ENCODE measurements at regions not wholly inside any gene's neighbourhood (a gene's known extent, or its start where the extent isn't known, plus 50 kb on each side); places are given as distances from the start of the nearest gene placed in this dataset.

DNA sequence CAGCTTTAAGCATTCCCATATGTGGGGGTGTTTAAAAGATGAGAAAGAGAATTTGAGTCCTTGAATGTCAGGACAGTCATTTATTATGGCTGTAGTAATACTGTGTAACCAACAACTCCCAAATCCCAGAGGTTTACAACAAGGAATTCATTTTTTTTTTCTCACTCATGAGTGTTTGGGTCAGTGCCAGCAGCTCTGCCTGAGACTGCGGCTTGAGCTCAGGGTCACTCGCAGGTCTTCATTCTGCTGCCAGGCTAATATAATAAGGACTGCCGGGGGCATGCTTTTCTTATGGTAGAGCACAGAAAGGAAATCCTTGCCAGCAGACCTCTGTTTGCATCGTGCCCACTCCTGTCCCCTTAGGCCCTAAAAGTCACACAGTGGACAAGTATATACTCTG, 277.9 kb upstream of the LMCD1 start:
- H3K27ac Mint-ChIP-seq, result no peak overlapping the region
- no peaks in the 10 kb centered on the region for H3K27me3 Mint-ChIP-seq
- no peak overlapping the region for H3K4me3 Mint-ChIP-seq
- no peaks in the 10 kb centered on the region for H3K4me1 Mint-ChIP-seq
- DNase-seq, result no peak
- H3K36me3 Mint-ChIP-seq, result no peaks in the 10 kb centered on the region
- H3K9me3 Mint-ChIP-seq, result no peaks in the 10 kb centered on the region
- CTCF ChIA-PET, result no interaction called here

DNA sequence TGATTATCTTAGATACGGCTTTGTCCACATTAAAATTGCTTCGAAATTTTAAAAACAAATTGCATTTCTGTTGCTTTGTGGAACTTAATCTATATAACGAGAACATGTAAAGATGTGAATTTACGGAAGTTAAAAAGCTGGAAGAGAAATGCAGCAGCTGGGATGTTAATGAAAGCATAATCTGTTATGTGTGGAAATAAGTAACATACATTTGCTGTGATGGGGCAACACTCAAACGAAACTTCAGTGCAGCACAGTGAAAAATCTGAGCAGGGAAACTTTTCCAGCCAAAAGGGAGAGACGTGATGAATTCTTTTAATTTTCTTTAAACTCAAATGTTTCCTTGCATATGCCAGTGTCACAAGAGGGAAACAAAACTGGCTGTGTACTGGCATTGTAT, 276.7 kb upstream of the LMCD1 start:
- DNase-seq, result no peak
- Mint-ChIP-seq H3K9me3 (no peaks in the 10 kb centered on the region), H3K27ac (no peak overlapping the region), H3K27me3 (no peaks in the 10 kb centered on the region), H3K4me3 (no peak overlapping the region), H3K4me1 (no peaks in the 10 kb centered on the region), H3K36me3 (no peaks in the 10 kb centered on the region)
- CTCF ChIA-PET, result no interaction called here

DNA sequence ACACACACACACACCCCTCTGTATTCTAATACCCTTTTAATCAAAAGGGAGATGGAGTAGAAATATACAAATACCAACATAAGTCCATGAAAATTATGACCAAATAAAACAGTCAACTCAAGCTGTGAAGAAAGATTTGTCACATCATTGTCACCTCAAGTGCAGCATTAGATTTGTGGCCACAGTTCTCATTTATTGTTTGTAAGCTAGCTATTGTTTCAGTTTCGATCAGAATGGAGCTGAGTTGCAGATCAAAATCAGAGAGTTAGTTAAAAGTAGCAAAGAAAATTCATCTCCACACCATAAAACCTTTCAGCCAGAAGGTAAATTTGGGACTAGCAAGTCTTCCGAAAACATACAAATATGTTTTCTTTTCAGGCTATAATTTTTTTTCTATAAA, 267.7 kb upstream of the LMCD1 start:
- H3K9me3 Mint-ChIP-seq, result no peaks in the 10 kb centered on the region
- CTCF ChIA-PET, result no interaction called here
- H3K27ac Mint-ChIP-seq, result no peak overlapping the region
- DNase-seq, result no peak
- no peaks in the 10 kb centered on the region for H3K27me3 Mint-ChIP-seq
- no peaks in the 10 kb centered on the region for H3K4me1 Mint-ChIP-seq
- H3K4me3 Mint-ChIP-seq, result no peak overlapping the region
- H3K36me3 Mint-ChIP-seq, result no peaks in the 10 kb centered on the region

DNA sequence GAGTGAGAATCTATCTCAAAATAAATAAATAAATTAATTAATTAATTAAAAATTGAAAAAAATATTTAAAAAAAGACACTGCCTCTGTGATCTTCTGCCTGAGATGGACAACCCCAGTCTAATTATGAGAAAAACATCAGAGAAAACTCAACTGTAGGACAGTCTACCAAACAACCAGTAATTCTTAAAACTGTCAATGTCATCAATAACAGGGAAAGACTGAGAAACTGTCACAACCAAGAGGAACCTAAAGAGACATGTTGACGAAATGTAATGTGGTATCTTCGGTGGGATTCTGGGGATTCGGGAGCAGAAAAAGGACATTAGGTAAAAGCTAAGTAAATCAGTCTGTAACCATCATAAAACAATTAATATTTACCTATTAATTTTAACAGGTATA, 265.4 kb upstream of the LMCD1 start:
- H3K27ac Mint-ChIP-seq, result no peak overlapping the region
- no peak for DNase-seq
- no peaks in the 10 kb centered on the region for H3K27me3 Mint-ChIP-seq
- no peak overlapping the region for H3K4me3 Mint-ChIP-seq
- H3K9me3 Mint-ChIP-seq, result no peaks in the 10 kb centered on the region
- H3K4me1 Mint-ChIP-seq, result no peaks in the 10 kb centered on the region
- CTCF ChIA-PET, result no interaction called here
- no peaks in the 10 kb centered on the region for H3K36me3 Mint-ChIP-seq

DNA sequence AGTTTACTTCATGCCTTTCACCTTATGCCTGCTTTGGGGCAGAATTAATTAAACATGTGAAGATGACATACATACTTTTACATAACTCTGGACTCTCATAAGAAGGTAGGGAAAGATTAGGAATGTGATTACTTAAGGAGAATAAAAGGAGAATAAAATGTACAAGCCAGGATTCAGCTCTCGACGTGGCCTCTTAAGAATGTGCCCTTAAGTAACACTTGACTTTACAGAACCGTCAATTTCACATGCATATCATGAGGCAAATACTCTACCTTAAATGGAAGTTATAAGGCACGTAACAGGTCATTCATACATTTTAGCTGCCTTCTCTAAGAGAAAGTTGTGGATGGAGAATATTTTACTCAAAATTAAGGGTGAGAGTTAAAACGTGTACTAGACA, 263.7 kb upstream of the LMCD1 start:
- no peaks in the 10 kb centered on the region for H3K27me3 Mint-ChIP-seq
- H3K9me3 Mint-ChIP-seq, result no peaks in the 10 kb centered on the region
- CTCF ChIA-PET, result interaction anchor here (1.0 to 1.4 kb wide), 2 partner anchors 26 to 177 kb away, joined by 3 to 4 read pairs; no protein-coding TSS in a partner anchor

DNA sequence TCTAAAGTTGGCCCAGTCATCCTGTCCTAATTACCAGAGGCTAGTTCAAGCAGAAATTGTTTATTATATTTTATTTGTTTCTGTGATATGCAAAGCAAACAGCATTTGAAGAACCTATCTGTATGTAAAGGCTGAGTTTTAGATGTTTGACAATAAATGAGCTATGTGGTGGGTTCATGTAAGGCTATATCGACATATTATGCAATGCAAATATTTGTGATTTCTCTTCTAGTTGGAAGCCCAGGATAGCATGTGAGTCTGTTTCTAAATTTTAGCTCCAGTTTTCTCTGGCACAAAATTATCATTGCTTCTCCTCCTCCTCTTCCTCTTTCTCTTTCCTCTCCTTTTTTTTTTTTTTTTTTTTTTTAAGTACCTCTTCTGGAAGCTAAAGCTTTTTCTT, 263.2 kb upstream of the LMCD1 start:
- Mint-ChIP-seq H3K27ac (no peak overlapping the region), H3K36me3 (no peaks in the 10 kb centered on the region), H3K4me1 (no peaks in the 10 kb centered on the region), H3K27me3 (no peaks in the 10 kb centered on the region), H3K9me3 (no peaks in the 10 kb centered on the region), H3K4me3 (no peak overlapping the region)
- CTCF ChIA-PET, result interaction anchor here (1.0 to 1.4 kb wide), 2 partner anchors 27 to 177 kb away, joined by 3 to 4 read pairs; no protein-coding TSS in a partner anchor
- no peak for DNase-seq

More for the DNA sequence above, 263.7 kb upstream of the LMCD1 start:
- Mint-ChIP-seq H3K36me3 (no peaks in the 10 kb centered on the region), H3K27ac (no peak overlapping the region), H3K4me1 (no peaks in the 10 kb centered on the region), H3K4me3 (no peak overlapping the region)
- DNase-seq, result no peak

DNA sequence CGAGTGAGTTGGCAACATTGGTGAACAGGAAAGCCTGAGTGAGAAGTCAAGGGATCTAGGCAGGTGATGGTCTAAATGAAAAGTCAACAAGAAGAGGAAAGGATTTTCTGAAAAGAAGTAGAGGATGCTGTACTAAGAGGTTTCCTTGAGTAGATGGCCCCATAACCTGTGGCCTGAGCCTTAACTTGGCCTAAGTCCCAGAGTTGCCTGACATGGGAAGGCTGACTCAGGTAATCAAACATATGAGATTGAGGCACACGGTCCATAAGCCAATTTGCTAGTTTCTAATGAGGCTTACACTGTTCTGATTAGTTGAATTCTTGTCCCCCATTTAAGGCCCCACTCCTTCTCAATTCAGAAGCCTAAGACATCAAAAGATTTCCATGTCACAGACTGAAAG, 262.5 kb upstream of the LMCD1 start:
- DNase-seq, result no peak
- no peak overlapping the region for H3K4me3 Mint-ChIP-seq
- H3K36me3 Mint-ChIP-seq, result no peaks in the 10 kb centered on the region
- CTCF ChIA-PET, result interaction anchor here (0.8 to 1.9 kb wide), 14 partner anchors 9 to 179 kb away, joined by 3 to 17 read pairs (median 4); no protein-coding TSS in a partner anchor
- H3K27me3 Mint-ChIP-seq, result no peaks in the 10 kb centered on the region
- no peak overlapping the region for H3K27ac Mint-ChIP-seq
- H3K9me3 Mint-ChIP-seq, result no peaks in the 10 kb centered on the region
- H3K4me1 Mint-ChIP-seq, result no peaks in the 10 kb centered on the region

DNA sequence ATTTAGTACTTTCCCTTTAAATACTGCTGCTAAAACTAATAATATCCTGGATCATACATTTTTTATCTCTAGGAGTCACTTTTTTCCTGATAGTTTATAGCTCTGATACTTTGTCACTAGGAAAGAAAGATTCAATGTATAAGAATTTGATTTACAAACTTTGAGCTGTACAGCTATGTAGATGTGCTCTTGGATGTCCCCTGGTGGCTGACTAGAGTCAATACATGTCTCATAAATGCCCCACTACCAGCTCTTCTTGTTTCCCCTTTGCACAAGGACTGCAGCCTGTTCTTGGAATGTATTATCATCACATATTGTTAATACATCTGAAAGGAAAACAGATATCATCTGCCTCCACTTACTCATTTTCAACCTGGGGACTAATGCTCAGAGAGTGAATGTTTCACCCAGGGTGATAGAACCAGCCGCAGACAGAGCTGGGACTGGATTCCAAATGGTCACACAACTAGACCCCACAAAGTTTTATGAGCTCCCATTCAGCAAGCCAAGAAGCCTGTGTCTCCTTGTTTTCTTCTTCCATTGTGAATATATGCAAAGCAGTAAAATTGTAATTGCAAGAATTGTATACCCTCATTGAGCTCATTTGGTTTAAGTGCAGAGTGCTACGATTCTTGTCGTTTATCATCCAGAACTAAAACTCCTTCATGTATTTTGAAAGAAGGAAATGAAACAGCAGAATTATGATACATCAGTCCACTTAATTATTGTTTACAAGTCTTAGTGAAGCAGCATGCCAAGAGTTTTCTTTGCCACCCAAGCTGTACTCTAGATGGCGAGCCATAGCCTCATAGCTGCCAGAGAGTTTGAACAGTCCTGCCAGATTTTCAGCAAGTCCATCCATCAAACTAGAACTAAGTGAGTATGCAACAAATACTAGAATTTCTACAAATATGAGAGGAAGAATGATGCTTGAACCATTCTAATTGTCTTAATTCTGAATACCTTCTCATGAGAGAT, 261.6 kb upstream of the LMCD1 start:
- Mint-ChIP-seq H3K36me3 (no peaks in the 10 kb centered on the region), H3K27me3 (no peaks in the 10 kb centered on the region), H3K9me3 (no peaks in the 10 kb centered on the region), H3K4me3 (no peak overlapping the region), H3K4me1 (no peaks in the 10 kb centered on the region), H3K27ac (no peak overlapping the region)
- DNase-seq, result peak; percentile 44
- CTCF ChIA-PET, result interaction anchor here (0.7 to 1.9 kb wide), 19 partner anchors 9 to 1498 kb away, joined by 3 to 17 read pairs (median 4); no protein-coding TSS in a partner anchor

DNA sequence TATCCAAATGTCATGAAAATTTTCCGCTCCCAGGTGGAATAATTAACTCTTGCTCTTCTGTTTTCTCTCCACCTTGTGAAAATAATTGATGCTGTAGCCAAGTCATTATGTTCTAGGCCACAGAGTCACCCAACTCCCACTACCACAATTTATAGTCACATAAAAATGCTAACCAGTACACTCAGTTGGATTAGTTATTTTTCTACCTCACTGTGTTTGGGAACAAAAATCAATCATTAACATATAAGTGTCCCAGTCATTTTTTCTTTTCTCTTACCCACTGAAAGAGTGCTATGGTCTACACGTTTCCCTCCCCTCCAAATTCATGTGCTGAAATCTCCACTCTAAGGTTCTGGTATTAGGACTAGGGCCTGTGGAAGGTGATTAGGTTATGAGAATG, 255.6 kb upstream of the LMCD1 start:
- CTCF ChIA-PET, result no interaction called here
- no peaks in the 10 kb centered on the region for H3K36me3 Mint-ChIP-seq
- H3K27me3 Mint-ChIP-seq, result no peaks in the 10 kb centered on the region
- no peaks in the 10 kb centered on the region for H3K9me3 Mint-ChIP-seq
- DNase-seq, result no peak
- H3K27ac Mint-ChIP-seq, result peak overlapping the region; percentile 40
- no peaks in the 10 kb centered on the region for H3K4me1 Mint-ChIP-seq
- no peak overlapping the region for H3K4me3 Mint-ChIP-seq

DNA sequence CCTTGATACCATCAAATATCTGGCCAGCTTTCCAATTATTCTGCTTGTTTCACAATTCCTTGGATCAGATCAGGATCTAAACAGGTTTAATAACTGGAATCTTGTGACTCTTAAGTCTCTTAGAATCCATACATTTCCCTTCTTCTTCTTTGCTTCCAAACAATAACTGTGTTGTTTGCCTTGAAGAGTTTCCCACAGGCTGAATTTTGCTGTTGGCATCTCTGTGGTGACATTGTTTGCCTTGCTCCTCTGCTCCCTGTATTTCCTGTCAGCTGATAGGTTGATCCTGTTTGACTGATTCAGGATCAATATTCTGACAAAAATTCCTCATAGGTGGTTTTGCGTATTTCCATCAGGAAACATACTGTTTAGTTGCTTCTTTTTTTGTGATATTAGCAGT, 248.4 kb upstream of the LMCD1 start:
- no peaks in the 10 kb centered on the region for H3K4me1 Mint-ChIP-seq
- no peak overlapping the region for H3K4me3 Mint-ChIP-seq
- DNase-seq, result no peak
- no peaks in the 10 kb centered on the region for H3K27me3 Mint-ChIP-seq
- no peaks in the 10 kb centered on the region for H3K9me3 Mint-ChIP-seq
- CTCF ChIA-PET, result interaction anchor here (1.8 kb wide), 1 partner anchor 14 kb away, joined by 4 read pairs; no protein-coding TSS in a partner anchor
- no peaks in the 10 kb centered on the region for H3K36me3 Mint-ChIP-seq
- no peak overlapping the region for H3K27ac Mint-ChIP-seq

DNA sequence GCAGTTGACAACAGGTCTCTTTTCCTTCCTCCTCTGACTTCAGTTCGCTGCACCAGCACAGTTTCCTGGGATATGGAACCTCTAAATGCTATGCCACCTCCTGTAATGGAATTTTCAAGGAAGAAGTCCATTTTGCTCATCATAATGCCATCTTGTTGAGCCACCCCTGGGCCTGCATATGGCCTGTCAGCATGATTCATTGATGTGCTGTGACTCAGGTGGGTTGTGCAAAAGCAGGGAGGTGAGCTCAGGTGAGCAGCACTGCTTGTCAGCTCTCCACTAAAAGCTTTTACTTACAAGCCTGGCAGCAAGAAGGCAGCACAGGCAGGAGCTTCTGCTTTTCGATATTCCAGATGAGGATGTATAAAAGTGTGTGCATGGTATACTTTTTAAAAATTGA, 247.1 kb upstream of the LMCD1 start:
- no peaks in the 10 kb centered on the region for H3K4me1 Mint-ChIP-seq
- no peak overlapping the region for H3K27ac Mint-ChIP-seq
- CTCF ChIA-PET, result interaction anchor here (0.6 to 1.0 kb wide), 3 partner anchors 14 to 48 kb away, joined by 3 to 5 read pairs (median 3); no protein-coding TSS in a partner anchor
- no peak overlapping the region for H3K4me3 Mint-ChIP-seq
- no peaks in the 10 kb centered on the region for H3K27me3 Mint-ChIP-seq
- DNase-seq, result no peak
- no peaks in the 10 kb centered on the region for H3K9me3 Mint-ChIP-seq
- no peaks in the 10 kb centered on the region for H3K36me3 Mint-ChIP-seq

DNA sequence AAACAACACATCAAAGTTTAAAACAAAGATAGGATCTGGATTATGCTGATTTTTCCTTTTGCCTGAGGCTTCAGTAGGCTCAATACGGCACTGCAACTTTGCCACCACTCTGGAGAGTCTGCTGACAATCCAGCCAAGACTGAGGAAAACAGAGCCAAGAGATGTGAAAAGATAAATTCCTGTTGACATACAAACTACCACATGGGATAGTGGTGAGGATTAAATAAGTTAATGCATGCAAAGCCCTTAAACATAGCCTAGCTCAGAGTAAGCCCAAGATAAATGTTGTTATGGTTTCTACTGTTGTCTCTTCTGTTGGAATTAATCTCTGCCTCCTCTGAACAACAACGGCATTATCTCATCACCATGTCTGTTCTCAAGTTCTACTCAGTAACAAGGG, 245.9 kb upstream of the LMCD1 start:
- DNase-seq, result no peak
- Mint-ChIP-seq H3K36me3 (no peaks in the 10 kb centered on the region), H3K4me1 (no peaks in the 10 kb centered on the region), H3K27ac (no peak overlapping the region), H3K4me3 (no peak overlapping the region), H3K9me3 (no peaks in the 10 kb centered on the region), H3K27me3 (no peaks in the 10 kb centered on the region)
- CTCF ChIA-PET, result no interaction called here

DNA sequence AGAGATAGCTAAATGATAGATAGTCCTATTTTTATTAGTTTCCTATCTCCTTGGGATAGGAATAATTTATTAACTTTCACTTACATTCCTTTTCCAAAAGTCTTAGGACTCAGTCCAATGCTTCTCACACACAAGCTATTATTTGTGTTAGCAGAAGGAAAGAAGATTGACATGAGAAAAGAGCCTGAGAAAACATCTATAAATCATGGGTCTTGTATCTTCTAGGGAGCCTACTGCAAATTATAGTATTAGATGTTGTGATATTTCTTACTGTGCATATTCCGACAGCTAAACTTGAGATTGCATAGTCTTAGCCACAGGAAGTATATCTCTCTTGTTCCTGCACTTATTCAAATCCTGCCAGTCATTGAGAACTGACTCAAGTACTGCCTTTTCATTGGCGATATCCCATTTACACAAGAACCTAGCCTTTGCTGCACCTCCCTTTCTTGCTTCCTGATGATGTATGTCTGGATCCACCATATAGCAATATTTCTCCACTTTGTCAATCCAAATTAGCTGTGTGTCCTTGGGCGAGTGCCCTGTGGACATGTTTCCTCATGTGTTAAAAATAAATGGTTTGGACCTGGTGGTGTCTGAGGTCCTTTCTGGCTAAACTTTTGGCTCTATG, 245.1 kb upstream of the LMCD1 start:
- H3K9me3 Mint-ChIP-seq, result no peaks in the 10 kb centered on the region
- H3K4me1 Mint-ChIP-seq, result no peaks in the 10 kb centered on the region
- CTCF ChIA-PET, result interaction anchor here (0.9 kb wide), 1 partner anchor 17 kb away, joined by 4 read pairs; no protein-coding TSS in a partner anchor
- DNase-seq, result no peak
- no peak overlapping the region for H3K4me3 Mint-ChIP-seq
- no peaks in the 10 kb centered on the region for H3K27me3 Mint-ChIP-seq
- H3K27ac Mint-ChIP-seq, result no peak overlapping the region
- no peaks in the 10 kb centered on the region for H3K36me3 Mint-ChIP-seq

DNA sequence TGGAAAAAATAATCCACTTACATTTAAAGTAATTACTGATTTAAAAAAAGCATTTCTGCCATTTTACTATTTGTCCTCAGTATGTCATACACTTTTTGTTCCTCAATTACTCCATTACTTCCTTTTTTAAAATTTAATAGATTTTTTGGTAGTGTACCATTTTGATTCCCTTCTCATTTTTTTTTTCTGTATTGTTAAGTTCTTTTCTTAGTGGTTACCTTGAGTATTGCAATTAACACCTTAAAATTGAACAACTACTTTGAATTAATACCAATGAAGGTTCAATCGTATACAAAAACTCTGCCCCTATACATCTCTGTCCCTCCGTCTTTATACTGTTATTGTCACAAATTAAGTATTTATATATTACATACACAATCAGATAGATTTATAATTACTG, 240.6 kb upstream of the LMCD1 start:
- Mint-ChIP-seq H3K27ac (peak overlapping the region; percentile 60), H3K27me3 (no peaks in the 10 kb centered on the region), H3K4me3 (no peak overlapping the region), H3K4me1 (no peaks in the 10 kb centered on the region), H3K36me3 (no peaks in the 10 kb centered on the region), H3K9me3 (peaks cover 1% of the 10 kb centered on the region)
- no peak for DNase-seq
- CTCF ChIA-PET, result no interaction called here

DNA sequence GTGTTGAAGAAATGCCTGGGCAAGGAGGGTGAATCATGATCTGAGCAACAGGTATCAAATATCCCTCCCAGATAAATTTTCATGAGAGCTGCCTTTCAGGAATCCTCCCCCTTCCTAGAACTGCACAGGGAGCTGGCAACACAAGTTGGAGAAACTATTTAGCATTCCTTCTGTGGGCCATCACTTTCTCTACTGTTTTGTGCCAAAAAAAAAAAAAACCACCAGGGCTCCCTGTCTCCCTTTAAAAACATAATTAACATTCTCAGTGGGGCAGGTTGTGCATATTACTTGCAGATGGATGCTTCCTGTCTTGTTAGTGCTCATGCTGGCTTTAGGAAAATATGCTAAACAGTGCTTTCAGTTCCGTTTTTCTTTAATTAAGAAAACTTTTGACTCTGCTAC, 234.9 kb upstream of the LMCD1 start:
- H3K4me1 Mint-ChIP-seq, result no peaks in the 10 kb centered on the region
- DNase-seq, result no peak
- H3K4me3 Mint-ChIP-seq, result no peak overlapping the region
- H3K9me3 Mint-ChIP-seq, result peaks cover 1% of the 10 kb centered on the region
- H3K27me3 Mint-ChIP-seq, result no peaks in the 10 kb centered on the region
- CTCF ChIA-PET, result no interaction called here
- H3K27ac Mint-ChIP-seq, result no peak overlapping the region
- no peaks in the 10 kb centered on the region for H3K36me3 Mint-ChIP-seq

All from activated naive CD4-positive, alpha-beta T cell treated with anti-CD3 and anti-CD28 coated beads, Interleukin-2, amount 10 ng/mL, durations not matched to agents 7 days and 5 days (primary cell).